GM12801 (cell line): ENCODE measurements at regions not wholly inside any gene's neighbourhood (a gene's known extent, or its start where the extent isn't known, plus 50 kb on each side); places are given as distances from the start of the nearest gene placed in this dataset.

Experiments
- TF ChIP-seq, protein P1 (sequence below): IDR thresholded peaks from one replicate; pipeline ENCODE4 v1.5.1; 2011; ENCODE audit warnings: control low read depth; ENCODE audit not compliant: insufficient read length; ENCODE audit errors: extremely low read depth

GRCh38 chr12:125256634-125256936, 191.3 kb downstream of the AACS start:
- TF ChIP-seq, protein P1, sequence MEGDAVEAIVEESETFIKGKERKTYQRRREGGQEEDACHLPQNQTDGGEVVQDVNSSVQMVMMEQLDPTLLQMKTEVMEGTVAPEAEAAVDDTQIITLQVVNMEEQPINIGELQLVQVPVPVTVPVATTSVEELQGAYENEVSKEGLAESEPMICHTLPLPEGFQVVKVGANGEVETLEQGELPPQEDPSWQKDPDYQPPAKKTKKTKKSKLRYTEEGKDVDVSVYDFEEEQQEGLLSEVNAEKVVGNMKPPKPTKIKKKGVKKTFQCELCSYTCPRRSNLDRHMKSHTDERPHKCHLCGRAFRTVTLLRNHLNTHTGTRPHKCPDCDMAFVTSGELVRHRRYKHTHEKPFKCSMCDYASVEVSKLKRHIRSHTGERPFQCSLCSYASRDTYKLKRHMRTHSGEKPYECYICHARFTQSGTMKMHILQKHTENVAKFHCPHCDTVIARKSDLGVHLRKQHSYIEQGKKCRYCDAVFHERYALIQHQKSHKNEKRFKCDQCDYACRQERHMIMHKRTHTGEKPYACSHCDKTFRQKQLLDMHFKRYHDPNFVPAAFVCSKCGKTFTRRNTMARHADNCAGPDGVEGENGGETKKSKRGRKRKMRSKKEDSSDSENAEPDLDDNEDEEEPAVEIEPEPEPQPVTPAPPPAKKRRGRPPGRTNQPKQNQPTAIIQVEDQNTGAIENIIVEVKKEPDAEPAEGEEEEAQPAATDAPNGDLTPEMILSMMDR = no peak

DNA sequence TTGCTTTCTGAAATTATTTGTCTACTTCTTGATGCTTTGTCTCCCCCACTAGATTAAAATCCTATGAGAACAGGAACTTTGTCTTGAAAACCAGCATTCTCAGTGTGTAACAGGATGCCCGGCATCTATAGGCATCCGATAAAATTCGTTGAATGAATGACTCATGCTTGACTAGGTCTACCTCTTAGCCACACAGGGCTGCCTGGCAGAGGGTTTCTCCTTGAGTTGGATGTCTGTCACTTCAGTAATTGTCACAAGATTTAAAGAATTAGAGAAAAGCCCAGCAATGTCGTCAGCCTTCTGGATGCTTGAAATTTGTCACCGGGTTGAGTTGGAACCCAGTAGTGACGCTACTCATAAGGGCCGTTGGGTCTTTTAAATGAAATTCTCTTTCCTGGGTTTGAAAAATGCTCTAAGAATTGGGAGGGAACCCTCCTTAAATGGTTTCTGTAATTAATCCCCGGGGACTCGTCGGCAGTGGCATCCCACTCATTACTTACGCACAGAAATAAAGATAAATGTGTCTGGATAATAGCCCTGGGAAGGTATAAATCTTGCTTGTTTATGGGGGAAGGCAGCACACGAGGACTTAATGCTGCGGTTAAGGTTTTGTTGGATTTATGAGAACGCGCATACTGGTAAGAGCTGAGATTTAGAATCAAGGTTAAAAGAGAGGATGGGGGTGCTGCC, 194.1 kb downstream of the AACS start:
- TF ChIP-seq, protein P1 = no peak

DNA sequence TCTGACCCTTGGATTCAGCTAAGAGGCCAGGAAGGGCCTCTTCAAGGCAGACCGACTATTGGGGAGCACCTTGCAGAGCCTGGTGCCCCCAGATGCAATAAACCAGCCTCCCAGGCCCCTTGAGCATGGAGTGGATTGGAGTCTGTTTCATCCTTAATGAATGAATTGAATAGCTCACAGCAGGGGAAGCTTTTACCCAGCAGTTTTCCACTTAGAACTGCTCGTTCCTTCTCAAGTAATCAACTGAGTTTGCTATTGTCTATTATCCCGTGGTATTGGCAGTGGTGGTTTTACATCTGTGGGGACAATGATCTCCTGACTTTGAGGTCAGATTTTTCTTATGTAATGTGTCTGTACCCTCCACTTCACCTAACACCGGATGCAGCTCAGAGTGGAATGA, 197.6 kb downstream of the AACS start:
- TF ChIP-seq, protein P1 = no peak

DNA sequence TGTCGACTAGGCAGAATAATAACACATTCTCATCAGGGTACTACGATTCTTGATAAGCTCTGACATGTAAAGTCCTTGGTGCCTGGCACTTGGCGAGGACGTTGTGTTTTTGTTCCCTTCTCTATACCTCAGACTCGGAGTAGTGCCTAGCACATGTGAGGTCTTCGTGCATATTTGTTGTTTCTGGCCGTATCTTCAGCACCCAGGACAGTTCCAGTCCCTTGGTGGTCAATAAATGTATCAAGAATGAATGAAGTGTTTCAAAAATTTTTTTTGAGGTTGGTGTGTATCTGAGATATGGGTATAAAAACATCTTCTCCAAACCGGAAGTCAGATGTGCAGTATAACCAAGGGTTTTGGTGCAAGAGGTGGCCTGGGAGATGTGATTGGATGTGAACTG, 198.2 kb downstream of the AACS start:
- TF ChIP-seq, protein P1 = no peak

- TF ChIP-seq, protein P1 = no peak
These were observed 201.9 kb downstream of the AACS start for GRCh38 chr12:125267114-125267513.

GRCh38 chr12:125269276-125269675, 204.0 kb downstream of the AACS start:
- TF ChIP-seq, protein P1 = no peak

GRCh38 chr12:125271892-125272291, 206.7 kb downstream of the AACS start:
- TF ChIP-seq, protein P1 = no peak
